ENCODE measurements at regions not wholly inside any gene's neighbourhood (a gene's known extent, or its start where the extent isn't known, plus 50 kb on each side); places are given as distances from the start of the nearest gene placed in this dataset.

DNA sequence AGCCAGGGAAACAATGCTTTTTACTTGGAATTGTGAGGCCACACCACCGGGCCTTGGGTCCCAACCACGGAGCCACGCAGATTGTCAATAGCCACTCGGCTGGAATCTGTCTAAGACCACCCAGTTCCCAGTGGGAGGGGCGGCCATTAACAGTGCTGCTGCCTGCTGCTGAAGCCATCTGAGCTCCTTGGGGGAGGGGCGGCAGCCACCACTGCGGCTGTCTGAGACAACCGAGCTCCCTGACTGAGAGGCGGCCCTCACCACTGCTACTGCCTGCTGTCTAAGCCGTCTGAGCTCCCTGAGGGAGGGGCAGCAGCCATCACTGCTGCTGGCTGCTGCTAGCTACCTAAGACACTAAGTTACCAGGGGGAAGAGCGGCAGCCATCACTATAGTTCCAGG lies 64.3 kb downstream of the DMRTA2 start:
- no CpG with 5 or more reads among the region's 11 CpGs for WGBS (ENCODE audit: insufficient coverage, insufficient read length)

DNA sequence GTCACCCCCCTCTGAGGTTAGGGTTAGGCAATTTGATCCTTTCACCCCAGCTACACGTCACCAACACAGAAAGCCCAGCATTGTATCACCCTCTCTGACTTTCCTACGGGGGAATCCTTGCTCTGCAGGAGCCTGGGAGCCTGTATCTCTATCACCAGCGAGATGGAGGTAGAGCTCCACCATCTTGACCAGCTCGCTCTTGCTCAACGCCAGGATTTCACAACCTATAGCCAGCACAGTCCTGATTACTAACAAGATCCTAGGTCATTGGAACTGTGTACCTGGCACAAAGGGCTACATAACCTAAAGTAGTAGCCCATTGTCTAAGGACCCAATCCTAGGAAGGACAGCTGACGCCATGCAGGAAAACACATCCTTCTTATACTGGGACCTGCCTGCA lies 66.1 kb downstream of the DMRTA2 start:
- Histone ChIP-seq H3K27me3 (ENCODE audit: control insufficient read depth, insufficient read depth, low read length) (no peaks in the 10 kb centered on the region), H3K4me1 (ENCODE audit: control insufficient read depth, insufficient read depth, low read length) (no peaks in the 10 kb centered on the region), H3K27ac (ENCODE audit: low read length) (no peak overlapping the region), H3K36me3 (ENCODE audit: control insufficient read depth, insufficient read depth, low read length) (no peaks in the 10 kb centered on the region), H3K9me3 (ENCODE audit: control insufficient read depth, insufficient read depth, low read length) (no peaks in the 10 kb centered on the region), H3K4me3 (ENCODE audit: low read length) (no peak overlapping the region)
- DNase-seq (ENCODE audit: low read depth, low spot score): no peak
- WGBS (ENCODE audit: insufficient coverage, insufficient read length): no CpG with 5 or more reads among the region's 6 CpGs

More for the DNA sequence above, 64.3 kb downstream of the DMRTA2 start:
- Histone ChIP-seq H3K4me3 (ENCODE audit: low read length) (no peak overlapping the region), H3K36me3 (ENCODE audit: control insufficient read depth, insufficient read depth, low read length) (no peaks in the 10 kb centered on the region), H3K27me3 (ENCODE audit: control insufficient read depth, insufficient read depth, low read length) (no peaks in the 10 kb centered on the region), H3K9me3 (ENCODE audit: control insufficient read depth, insufficient read depth, low read length) (no peaks in the 10 kb centered on the region), H3K4me1 (ENCODE audit: control insufficient read depth, insufficient read depth, low read length) (no peaks in the 10 kb centered on the region), H3K27ac (ENCODE audit: low read length) (no peak overlapping the region)
- no peak for DNase-seq (ENCODE audit: low read depth, low spot score)

GRCh38 chr1:50354813-50355212 lies 68.4 kb downstream of the DMRTA2 start:
- H3K36me3 ChIP-seq (ENCODE audit: control insufficient read depth, insufficient read depth, low read length): no peaks in the 10 kb centered on the region
- H3K9me3 ChIP-seq (ENCODE audit: control insufficient read depth, insufficient read depth, low read length): no peaks in the 10 kb centered on the region
- WGBS (ENCODE audit: insufficient coverage, insufficient read length): no CpG with 5 or more reads among the region's 4 CpGs
- H3K4me3 ChIP-seq (ENCODE audit: low read length): no peak overlapping the region
- no peaks in the 10 kb centered on the region for H3K4me1 ChIP-seq (ENCODE audit: control insufficient read depth, insufficient read depth, low read length)
- H3K27me3 ChIP-seq (ENCODE audit: control insufficient read depth, insufficient read depth, low read length): no peaks in the 10 kb centered on the region
- DNase-seq (ENCODE audit: low read depth, low spot score): no peak
- H3K27ac ChIP-seq (ENCODE audit: low read length): no peak overlapping the region

DNA sequence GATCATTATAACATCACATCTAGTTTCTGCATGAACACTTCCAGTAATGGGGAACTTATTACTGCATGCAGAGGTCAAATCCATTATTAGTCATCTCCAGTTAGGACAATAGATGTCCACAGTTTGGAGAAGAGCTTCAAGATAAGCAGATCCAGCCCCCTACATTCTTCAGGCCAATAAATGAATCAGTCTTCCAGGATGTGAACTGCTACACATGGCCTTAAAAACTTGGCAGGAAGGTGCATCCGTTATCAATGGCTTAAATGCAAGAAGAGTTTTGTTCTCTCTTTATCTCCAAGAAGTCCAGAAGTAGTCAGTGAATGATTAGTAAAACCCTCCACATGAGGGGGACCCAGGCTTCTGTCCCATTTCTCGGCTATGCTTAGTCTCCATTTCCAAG lies 70.8 kb downstream of the DMRTA2 start:
- no peaks in the 10 kb centered on the region for H3K36me3 ChIP-seq (ENCODE audit: control insufficient read depth, insufficient read depth, low read length)
- H3K9me3 ChIP-seq (ENCODE audit: control insufficient read depth, insufficient read depth, low read length): no peaks in the 10 kb centered on the region
- H3K27ac ChIP-seq (ENCODE audit: low read length): no peak overlapping the region
- no peak overlapping the region for H3K4me3 ChIP-seq (ENCODE audit: low read length)
- H3K27me3 ChIP-seq (ENCODE audit: control insufficient read depth, insufficient read depth, low read length): no peaks in the 10 kb centered on the region
- DNase-seq (ENCODE audit: low read depth, low spot score): no peak
- no CpG with 5 or more reads among the region's 2 CpGs for WGBS (ENCODE audit: insufficient coverage, insufficient read length)
- no peaks in the 10 kb centered on the region for H3K4me1 ChIP-seq (ENCODE audit: control insufficient read depth, insufficient read depth, low read length)

DNA sequence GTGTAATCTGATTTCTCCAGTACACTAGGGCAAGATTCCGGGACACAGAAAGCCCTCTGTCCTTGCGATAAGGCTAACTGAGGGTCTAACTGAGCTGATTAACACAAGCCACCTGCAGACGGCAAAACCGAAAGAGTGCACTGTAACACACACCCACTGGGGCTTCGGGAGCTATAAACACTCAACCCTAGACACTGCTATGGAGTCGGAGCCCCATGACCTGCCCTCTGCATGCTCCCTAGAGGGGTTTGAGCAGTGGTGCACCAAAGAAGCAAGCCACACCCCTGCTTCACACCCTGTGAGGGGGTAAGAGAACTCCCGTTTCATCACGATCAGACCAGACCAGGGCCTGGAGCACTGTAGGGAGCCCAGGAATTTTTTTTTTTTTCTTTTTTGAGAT lies 72.4 kb downstream of the DMRTA2 start:
- WGBS (ENCODE audit: insufficient coverage, insufficient read length): no CpG with 5 or more reads among the region's 8 CpGs
- H3K36me3 ChIP-seq (ENCODE audit: control insufficient read depth, insufficient read depth, low read length): no peaks in the 10 kb centered on the region
- no peaks in the 10 kb centered on the region for H3K9me3 ChIP-seq (ENCODE audit: control insufficient read depth, insufficient read depth, low read length)
- no peaks in the 10 kb centered on the region for H3K4me1 ChIP-seq (ENCODE audit: control insufficient read depth, insufficient read depth, low read length)
- H3K27me3 ChIP-seq (ENCODE audit: control insufficient read depth, insufficient read depth, low read length): no peaks in the 10 kb centered on the region
- H3K4me3 ChIP-seq (ENCODE audit: low read length): no peak overlapping the region
- no peak for DNase-seq (ENCODE audit: low read depth, low spot score)
- H3K27ac ChIP-seq (ENCODE audit: low read length): no peak overlapping the region

DNA sequence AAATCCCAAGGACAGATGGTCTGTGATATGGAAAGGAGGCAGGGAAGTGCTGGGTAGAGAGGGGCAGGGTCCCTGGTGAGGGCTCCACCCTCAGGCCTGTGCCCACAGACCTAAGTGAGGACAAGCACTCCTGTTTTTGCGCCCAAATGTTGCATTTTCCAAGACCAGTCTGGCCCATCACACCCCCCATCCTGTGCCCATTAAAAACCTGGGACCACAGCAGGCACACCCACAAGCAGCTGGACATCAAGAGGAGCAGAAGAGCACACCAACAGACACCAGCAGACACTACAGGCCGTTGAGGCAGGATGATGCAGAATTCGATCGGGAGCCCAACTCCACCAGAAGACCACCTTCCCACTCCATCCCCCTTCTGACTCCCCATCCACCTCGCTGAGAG lies 72.8 kb downstream of the DMRTA2 start:
- no peaks in the 10 kb centered on the region for H3K9me3 ChIP-seq (ENCODE audit: control insufficient read depth, insufficient read depth, low read length)
- DNase-seq (ENCODE audit: low read depth, low spot score): no peak
- no CpG with 5 or more reads among the region's 5 CpGs for whole genome bisulfite sequencing (ENCODE audit: insufficient coverage, insufficient read length)

DNA sequence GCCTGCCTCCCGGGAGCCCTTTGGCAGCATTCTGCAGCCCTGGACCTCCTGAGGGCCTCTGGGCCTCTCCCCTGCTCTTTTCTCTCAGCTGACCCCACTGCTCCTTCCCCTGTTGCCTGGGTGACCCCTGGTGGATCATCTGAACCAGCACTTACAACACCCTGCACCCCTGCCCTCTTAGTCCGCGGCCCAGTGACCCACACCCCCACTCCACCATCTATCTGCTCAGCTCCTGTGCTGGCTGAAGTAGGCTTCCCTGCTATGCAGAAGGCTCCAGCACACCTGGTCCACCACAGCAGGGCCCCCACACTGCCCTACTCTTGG lies 74.0 kb downstream of the DMRTA2 start:
- no peaks in the 10 kb centered on the region for H3K4me1 ChIP-seq (ENCODE audit: control insufficient read depth, insufficient read depth, low read length)
- no peak overlapping the region for H3K27ac ChIP-seq (ENCODE audit: low read length)
- H3K27me3 ChIP-seq (ENCODE audit: control insufficient read depth, insufficient read depth, low read length): no peaks in the 10 kb centered on the region
- H3K9me3 ChIP-seq (ENCODE audit: control insufficient read depth, insufficient read depth, low read length): no peaks in the 10 kb centered on the region
- H3K36me3 ChIP-seq (ENCODE audit: control insufficient read depth, insufficient read depth, low read length): no peaks in the 10 kb centered on the region
- no CpG with 5 or more reads among the region's 3 CpGs for WGBS (ENCODE audit: insufficient coverage, insufficient read length)
- no peak for DNase-seq (ENCODE audit: low read depth, low spot score)
- H3K4me3 ChIP-seq (ENCODE audit: low read length): no peak overlapping the region

More for the DNA sequence above, 72.8 kb downstream of the DMRTA2 start:
- H3K4me1 ChIP-seq (ENCODE audit: control insufficient read depth, insufficient read depth, low read length): no peaks in the 10 kb centered on the region
- H3K4me3 ChIP-seq (ENCODE audit: low read length): no peak overlapping the region
- no peaks in the 10 kb centered on the region for H3K27me3 ChIP-seq (ENCODE audit: control insufficient read depth, insufficient read depth, low read length)
- no peak overlapping the region for H3K27ac ChIP-seq (ENCODE audit: low read length)
- no peaks in the 10 kb centered on the region for H3K36me3 ChIP-seq (ENCODE audit: control insufficient read depth, insufficient read depth, low read length)

DNA sequence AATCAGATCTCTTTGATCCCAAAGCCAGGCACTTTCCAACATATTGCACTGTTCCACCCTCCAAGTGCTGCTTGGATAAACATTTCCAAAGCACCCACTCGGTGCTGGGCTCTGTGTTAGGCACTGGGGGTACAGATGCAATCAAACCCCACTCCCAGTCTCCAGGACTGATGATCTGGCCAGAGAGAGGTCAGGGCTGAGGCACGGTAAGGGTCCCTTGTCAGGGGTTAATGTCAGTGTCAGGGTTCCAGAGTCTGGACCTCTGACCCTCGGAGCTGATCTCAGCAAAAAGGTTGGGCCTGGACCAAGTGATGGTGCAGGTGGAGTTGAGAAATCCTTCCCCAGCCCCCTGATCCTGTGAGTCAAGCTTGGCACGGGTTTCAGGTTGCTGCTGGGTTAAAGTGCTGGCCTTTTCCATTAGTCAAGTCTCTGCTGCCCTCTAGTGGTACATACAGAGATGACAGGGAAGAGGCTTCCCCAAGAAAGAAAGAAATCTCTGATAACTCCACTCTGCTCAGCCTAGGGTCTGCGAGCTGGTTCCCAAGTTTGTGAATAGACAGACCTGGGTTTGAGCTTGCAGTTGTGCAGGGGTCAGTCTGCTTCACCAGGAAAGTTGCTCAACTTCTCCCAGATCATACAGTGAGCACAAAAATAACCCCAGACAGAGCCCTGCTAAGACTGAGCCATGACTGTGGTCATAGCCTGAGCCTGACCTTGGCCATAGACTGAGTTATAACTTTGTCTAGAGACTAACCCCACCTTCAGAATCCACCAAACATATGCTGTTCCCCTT lies 74.6 kb downstream of the DMRTA2 start:
- Histone ChIP-seq H3K27ac (ENCODE audit: low read length) (no peak overlapping the region), H3K9me3 (ENCODE audit: control insufficient read depth, insufficient read depth, low read length) (no peaks in the 10 kb centered on the region), H3K36me3 (ENCODE audit: control insufficient read depth, insufficient read depth, low read length) (no peaks in the 10 kb centered on the region), H3K4me1 (ENCODE audit: control insufficient read depth, insufficient read depth, low read length) (no peaks in the 10 kb centered on the region), H3K27me3 (ENCODE audit: control insufficient read depth, insufficient read depth, low read length) (no peaks in the 10 kb centered on the region), H3K4me3 (ENCODE audit: low read length) (no peak overlapping the region)
- DNase-seq (ENCODE audit: low read depth, low spot score): no peak
- WGBS (ENCODE audit: insufficient coverage, insufficient read length): no CpG with 5 or more reads among the region's 5 CpGs

DNA sequence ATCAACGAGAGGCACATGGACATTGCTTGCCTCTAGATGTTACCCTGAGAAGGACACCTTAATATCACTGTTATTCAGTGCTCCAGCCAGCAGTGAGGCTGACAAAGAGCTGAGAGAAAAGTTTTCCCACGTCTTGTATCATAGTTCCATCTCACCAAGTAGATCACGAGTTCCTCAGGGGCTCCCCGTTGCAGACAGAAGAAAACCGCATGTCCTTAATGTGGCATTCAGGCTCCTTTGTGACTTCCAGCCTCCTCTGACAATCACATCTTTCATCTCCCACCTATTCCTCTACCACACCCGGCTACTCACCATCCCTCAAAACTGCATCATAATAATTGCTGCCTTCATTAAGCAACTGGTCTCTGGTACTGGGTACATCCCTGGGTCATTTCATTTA lies 75.3 kb downstream of the DMRTA2 start:
- no peaks in the 10 kb centered on the region for H3K4me1 ChIP-seq (ENCODE audit: control insufficient read depth, insufficient read depth, low read length)
- H3K27ac ChIP-seq (ENCODE audit: low read length): no peak overlapping the region
- no peaks in the 10 kb centered on the region for H3K27me3 ChIP-seq (ENCODE audit: control insufficient read depth, insufficient read depth, low read length)
- 100% methylated on average over 1 of the region's 6 CpGs for WGBS (ENCODE audit: insufficient coverage, insufficient read length)
- no peak overlapping the region for H3K4me3 ChIP-seq (ENCODE audit: low read length)
- no peaks in the 10 kb centered on the region for H3K9me3 ChIP-seq (ENCODE audit: control insufficient read depth, insufficient read depth, low read length)
- no peaks in the 10 kb centered on the region for H3K36me3 ChIP-seq (ENCODE audit: control insufficient read depth, insufficient read depth, low read length)
- DNase-seq (ENCODE audit: low read depth, low spot score): no peak

DNA sequence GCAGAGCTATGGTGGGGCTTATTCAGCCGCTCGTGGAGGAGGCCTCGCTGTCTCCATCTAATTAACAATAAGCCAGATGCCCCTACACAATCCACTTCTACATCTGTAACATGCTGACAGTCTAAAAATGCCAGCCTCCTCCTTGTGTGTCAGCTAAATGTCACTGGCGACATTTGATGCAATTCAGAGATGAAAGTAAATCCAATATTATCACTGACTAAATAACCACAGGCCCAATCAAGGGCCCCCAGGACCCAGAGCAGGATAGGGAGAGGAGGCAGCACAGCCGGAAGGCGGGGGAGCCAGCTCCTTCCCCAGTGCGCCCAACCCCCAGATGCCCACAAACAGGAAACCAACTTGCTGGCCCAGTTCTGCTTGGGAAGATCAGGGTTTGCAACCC lies 76.6 kb downstream of the DMRTA2 start:
- no CpG with 5 or more reads among the region's 7 CpGs for WGBS (ENCODE audit: insufficient coverage, insufficient read length)
- Histone ChIP-seq H3K4me1 (ENCODE audit: control insufficient read depth, insufficient read depth, low read length) (no peaks in the 10 kb centered on the region), H3K4me3 (ENCODE audit: low read length) (no peak overlapping the region), H3K9me3 (ENCODE audit: control insufficient read depth, insufficient read depth, low read length) (no peaks in the 10 kb centered on the region), H3K27ac (ENCODE audit: low read length) (no peak overlapping the region), H3K36me3 (ENCODE audit: control insufficient read depth, insufficient read depth, low read length) (no peaks in the 10 kb centered on the region), H3K27me3 (ENCODE audit: control insufficient read depth, insufficient read depth, low read length) (no peaks in the 10 kb centered on the region)
- DNase-seq (ENCODE audit: low read depth, low spot score): no peak

GRCh38 chr1:50343323-50343722 lies 79.9 kb downstream of the DMRTA2 start:
- H3K4me3 ChIP-seq (ENCODE audit: low read length): no peak overlapping the region
- no peak for DNase-seq (ENCODE audit: low read depth, low spot score)
- H3K4me1 ChIP-seq (ENCODE audit: control insufficient read depth, insufficient read depth, low read length): no peaks in the 10 kb centered on the region
- H3K36me3 ChIP-seq (ENCODE audit: control insufficient read depth, insufficient read depth, low read length): no peaks in the 10 kb centered on the region
- H3K27me3 ChIP-seq (ENCODE audit: control insufficient read depth, insufficient read depth, low read length): no peaks in the 10 kb centered on the region
- no peaks in the 10 kb centered on the region for H3K9me3 ChIP-seq (ENCODE audit: control insufficient read depth, insufficient read depth, low read length)
- WGBS (ENCODE audit: insufficient coverage, insufficient read length): no CpG with 5 or more reads among the region's 5 CpGs
- H3K27ac ChIP-seq (ENCODE audit: low read length): no peak overlapping the region

Measured in iPS DF 6.9 (cell line).